ENCODE measurements at regions not wholly inside any gene's neighbourhood (a gene's known extent, or its start where the extent isn't known, plus 50 kb on each side); places are given as distances from the start of the nearest gene placed in this dataset.

DNA sequence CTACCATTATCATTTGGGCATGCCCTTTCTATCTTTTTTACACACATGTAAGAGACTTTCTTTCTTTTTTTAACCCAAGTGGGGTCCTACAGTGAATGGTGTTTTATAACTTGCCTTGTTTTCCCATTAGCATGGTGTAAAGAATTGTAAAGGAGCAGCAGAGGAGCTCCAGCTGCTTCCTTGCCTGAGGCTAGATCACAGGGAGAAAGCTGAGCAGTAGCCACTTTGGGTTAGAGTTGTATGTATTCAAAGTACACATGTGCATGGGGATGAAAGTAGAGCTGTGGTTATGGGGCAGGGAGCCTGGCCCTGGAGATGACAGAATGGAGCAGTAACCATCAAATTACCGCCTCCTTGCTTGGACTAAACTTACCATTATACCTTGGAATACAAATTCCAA, 231.1 kb upstream of the PDZRN3 start:
- no peaks in the 10 kb centered on the region for H3K36me3 Mint-ChIP-seq
- ChIA-PET POLR2A (interaction anchor here (0.8 kb wide), 1 partner anchor 243 kb away, joined by 3 read pairs; no protein-coding TSS in a partner anchor), CTCF (no interaction called here)
- DNase-seq (ENCODE audit: low spot score) (no peak), ATAC-seq (peak; percentile 52)
- no peak overlapping the region for H3K4me3 Mint-ChIP-seq
- TF ChIP-seq FOXP1 (CRISPR knock-in tag; IDR thresholded peaks at IDR 0.05; ENCODE audit: borderline replicate concordance) (no peak), ZNF671 (CRISPR knock-in tag; IDR thresholded peaks at IDR 0.05) (no peak), EMX1 (CRISPR knock-in tag; IDR thresholded peaks at IDR 0.05) (no peak), CBFB (CRISPR knock-in tag; IDR thresholded peaks at IDR 0.05; ENCODE audit: low read depth) (no peak), CREM (CRISPR knock-in tag; IDR thresholded peaks at IDR 0.05) (no peak), ELF4 (CRISPR knock-in tag; IDR thresholded peaks at IDR 0.05; ENCODE audit: low read depth) (no peak), PRRX2 (CRISPR knock-in tag; IDR thresholded peaks at IDR 0.05) (no peak), ZNF416 (CRISPR knock-in tag; IDR thresholded peaks at IDR 0.05) (no peak), ZNF396 (CRISPR knock-in tag; IDR thresholded peaks at IDR 0.05; ENCODE audit: borderline replicate concordance) (no peak)
- TF ChIP-seq, protein P1, sequence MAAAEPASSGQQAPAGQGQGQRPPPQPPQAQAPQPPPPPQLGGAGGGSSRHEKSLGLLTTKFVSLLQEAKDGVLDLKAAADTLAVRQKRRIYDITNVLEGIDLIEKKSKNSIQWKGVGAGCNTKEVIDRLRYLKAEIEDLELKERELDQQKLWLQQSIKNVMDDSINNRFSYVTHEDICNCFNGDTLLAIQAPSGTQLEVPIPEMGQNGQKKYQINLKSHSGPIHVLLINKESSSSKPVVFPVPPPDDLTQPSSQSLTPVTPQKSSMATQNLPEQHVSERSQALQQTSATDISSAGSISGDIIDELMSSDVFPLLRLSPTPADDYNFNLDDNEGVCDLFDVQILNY (CRISPR knock-in tag; IDR thresholded peaks at IDR 0.05): no peak
- TF ChIP-seq, protein P2, sequence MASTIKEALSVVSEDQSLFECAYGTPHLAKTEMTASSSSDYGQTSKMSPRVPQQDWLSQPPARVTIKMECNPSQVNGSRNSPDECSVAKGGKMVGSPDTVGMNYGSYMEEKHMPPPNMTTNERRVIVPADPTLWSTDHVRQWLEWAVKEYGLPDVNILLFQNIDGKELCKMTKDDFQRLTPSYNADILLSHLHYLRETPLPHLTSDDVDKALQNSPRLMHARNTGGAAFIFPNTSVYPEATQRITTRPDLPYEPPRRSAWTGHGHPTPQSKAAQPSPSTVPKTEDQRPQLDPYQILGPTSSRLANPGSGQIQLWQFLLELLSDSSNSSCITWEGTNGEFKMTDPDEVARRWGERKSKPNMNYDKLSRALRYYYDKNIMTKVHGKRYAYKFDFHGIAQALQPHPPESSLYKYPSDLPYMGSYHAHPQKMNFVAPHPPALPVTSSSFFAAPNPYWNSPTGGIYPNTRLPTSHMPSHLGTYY (CRISPR knock-in tag; IDR thresholded peaks at IDR 0.05): no peak
- TF ChIP-seq, protein P3, sequence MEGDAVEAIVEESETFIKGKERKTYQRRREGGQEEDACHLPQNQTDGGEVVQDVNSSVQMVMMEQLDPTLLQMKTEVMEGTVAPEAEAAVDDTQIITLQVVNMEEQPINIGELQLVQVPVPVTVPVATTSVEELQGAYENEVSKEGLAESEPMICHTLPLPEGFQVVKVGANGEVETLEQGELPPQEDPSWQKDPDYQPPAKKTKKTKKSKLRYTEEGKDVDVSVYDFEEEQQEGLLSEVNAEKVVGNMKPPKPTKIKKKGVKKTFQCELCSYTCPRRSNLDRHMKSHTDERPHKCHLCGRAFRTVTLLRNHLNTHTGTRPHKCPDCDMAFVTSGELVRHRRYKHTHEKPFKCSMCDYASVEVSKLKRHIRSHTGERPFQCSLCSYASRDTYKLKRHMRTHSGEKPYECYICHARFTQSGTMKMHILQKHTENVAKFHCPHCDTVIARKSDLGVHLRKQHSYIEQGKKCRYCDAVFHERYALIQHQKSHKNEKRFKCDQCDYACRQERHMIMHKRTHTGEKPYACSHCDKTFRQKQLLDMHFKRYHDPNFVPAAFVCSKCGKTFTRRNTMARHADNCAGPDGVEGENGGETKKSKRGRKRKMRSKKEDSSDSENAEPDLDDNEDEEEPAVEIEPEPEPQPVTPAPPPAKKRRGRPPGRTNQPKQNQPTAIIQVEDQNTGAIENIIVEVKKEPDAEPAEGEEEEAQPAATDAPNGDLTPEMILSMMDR (IDR thresholded peaks at IDR 0.05): no peak
- TF ChIP-seq, protein P4, sequence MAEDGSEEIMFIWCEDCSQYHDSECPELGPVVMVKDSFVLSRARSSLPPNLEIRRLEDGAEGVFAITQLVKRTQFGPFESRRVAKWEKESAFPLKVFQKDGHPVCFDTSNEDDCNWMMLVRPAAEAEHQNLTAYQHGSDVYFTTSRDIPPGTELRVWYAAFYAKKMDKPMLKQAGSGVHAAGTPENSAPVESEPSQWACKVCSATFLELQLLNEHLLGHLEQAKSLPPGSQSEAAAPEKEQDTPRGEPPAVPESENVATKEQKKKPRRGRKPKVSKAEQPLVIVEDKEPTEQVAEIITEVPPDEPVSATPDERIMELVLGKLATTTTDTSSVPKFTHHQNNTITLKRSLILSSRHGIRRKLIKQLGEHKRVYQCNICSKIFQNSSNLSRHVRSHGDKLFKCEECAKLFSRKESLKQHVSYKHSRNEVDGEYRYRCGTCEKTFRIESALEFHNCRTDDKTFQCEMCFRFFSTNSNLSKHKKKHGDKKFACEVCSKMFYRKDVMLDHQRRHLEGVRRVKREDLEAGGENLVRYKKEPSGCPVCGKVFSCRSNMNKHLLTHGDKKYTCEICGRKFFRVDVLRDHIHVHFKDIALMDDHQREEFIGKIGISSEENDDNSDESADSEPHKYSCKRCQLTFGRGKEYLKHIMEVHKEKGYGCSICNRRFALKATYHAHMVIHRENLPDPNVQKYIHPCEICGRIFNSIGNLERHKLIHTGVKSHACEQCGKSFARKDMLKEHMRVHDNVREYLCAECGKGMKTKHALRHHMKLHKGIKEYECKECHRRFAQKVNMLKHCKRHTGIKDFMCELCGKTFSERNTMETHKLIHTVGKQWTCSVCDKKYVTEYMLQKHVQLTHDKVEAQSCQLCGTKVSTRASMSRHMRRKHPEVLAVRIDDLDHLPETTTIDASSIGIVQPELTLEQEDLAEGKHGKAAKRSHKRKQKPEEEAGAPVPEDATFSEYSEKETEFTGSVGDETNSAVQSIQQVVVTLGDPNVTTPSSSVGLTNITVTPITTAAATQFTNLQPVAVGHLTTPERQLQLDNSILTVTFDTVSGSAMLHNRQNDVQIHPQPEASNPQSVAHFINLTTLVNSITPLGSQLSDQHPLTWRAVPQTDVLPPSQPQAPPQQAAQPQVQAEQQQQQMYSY (CRISPR knock-in tag; IDR thresholded peaks at IDR 0.05): no peak
- TF ChIP-seq, protein P5, sequence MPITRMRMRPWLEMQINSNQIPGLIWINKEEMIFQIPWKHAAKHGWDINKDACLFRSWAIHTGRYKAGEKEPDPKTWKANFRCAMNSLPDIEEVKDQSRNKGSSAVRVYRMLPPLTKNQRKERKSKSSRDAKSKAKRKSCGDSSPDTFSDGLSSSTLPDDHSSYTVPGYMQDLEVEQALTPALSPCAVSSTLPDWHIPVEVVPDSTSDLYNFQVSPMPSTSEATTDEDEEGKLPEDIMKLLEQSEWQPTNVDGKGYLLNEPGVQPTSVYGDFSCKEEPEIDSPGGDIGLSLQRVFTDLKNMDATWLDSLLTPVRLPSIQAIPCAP (CRISPR knock-in tag; IDR thresholded peaks at IDR 0.05): no peak
- TF ChIP-seq, protein P6, sequence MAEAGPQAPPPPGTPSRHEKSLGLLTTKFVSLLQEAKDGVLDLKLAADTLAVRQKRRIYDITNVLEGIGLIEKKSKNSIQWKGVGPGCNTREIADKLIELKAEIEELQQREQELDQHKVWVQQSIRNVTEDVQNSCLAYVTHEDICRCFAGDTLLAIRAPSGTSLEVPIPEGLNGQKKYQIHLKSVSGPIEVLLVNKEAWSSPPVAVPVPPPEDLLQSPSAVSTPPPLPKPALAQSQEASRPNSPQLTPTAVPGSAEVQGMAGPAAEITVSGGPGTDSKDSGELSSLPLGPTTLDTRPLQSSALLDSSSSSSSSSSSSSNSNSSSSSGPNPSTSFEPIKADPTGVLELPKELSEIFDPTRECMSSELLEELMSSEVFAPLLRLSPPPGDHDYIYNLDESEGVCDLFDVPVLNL (CRISPR knock-in tag; IDR thresholded peaks at IDR 0.05; ENCODE audit: borderline replicate concordance, low read depth): no peak
- TF ChIP-seq, protein P7, sequence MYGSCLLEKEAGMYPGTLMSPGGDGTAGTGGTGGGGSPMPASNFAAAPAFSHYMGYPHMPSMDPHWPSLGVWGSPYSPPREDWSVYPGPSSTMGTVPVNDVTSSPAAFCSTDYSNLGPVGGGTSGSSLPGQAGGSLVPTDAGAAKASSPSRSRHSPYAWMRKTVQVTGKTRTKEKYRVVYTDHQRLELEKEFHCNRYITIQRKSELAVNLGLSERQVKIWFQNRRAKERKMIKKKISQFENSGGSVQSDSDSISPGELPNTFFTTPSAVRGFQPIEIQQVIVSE (CRISPR knock-in tag; IDR thresholded peaks at IDR 0.05; ENCODE audit: borderline replicate concordance): no peak
- no peak overlapping the region for H3K27ac Mint-ChIP-seq
- no peaks in the 10 kb centered on the region for H3K9me3 Mint-ChIP-seq
- H3K4me1 Mint-ChIP-seq: peaks cover 19% of the 10 kb centered on the region
- no peaks in the 10 kb centered on the region for H3K27me3 Mint-ChIP-seq (ENCODE audit: low read depth)
